Lower leg skin (tissue), 4 donors: ENCODE measurements at regions not wholly inside any gene's neighbourhood (a gene's known extent, or its start where the extent isn't known, plus 50 kb on each side); places are given as distances from the start of the nearest gene placed in this dataset.

Experiments used
- DNase-seq, 2 donors: peaks; one replicate each; pipeline ENCODE4 v3.0.0-alpha.2; 2019; ENCODE audit warnings: low spot score in 2 of 2
- H3K4me3 ChIP-seq: fragments of 200-600 bp; sonication (generic); 2 replicates; pipeline ENCODE4 v1.5.1; 2017; ENCODE audit warnings: mild to moderate bottlenecking, low read depth; ENCODE audit not compliant: poor library complexity, severe bottlenecking
- POLR2A ChIP-seq, 2 donors: fragments of 450-650 bp; IDR thresholded peaks; one replicate each; pipeline ENCODE4 v1.6.1; 2016 to 2017; ENCODE audit warnings: antibody characterized with exemption in 2 of 2, mild to moderate bottlenecking in 1 of 2, moderate library complexity in 1 of 2
- WGBS, 2 donors: methylation state at CpG; one replicate each; pipeline ENCODE4 v1.1.5; 2018; 5-methylcytosine and 5-hydroxymethylcytosine counted together
- intact Hi-C: fragments of 100-400 bp; cut with DNase I; formaldehyde crosslinking; loops from one replicate; pipeline ENCODE4 v1.15.0; 2023; ENCODE audit warnings: low total_unique reads
- TF ChIP-seq, protein P1 (sequence below), 3 donors: fragments of 450-650 bp; IDR thresholded peaks; one replicate each; pipeline ENCODE4 v1.5.1; 2016; ENCODE audit warnings: antibody characterized with exemption in 3 of 3, mild to moderate bottlenecking in 3 of 3, moderate library complexity in 2 of 3

DNA sequence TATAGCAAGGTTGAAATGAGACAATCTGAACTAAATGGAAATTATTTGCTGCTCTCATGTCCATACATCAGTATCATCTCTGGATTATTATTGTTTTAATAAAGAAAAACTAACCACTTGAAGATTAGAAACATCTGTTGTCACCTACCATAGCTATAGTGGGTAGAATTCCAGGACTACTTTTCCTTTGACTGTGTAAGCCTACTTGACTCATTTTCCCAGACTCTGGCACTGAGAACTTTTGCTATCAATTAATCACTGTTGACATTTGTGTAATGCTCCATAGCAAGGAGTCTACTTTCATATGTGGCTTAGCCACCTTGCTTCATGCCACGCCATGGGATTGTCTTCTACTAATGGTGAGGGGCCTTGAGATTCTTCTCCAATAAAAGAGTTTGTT lies 59.9 kb upstream of the ARRDC3 start:
- 91 to 100% methylated on average over 1 of the region's 1 CpG for WGBS, 2 donors
- no peak for DNase-seq
- no peak overlapping the region for H3K4me3 ChIP-seq
- intact Hi-C loops = no loop called here
- TF ChIP-seq, protein P1, sequence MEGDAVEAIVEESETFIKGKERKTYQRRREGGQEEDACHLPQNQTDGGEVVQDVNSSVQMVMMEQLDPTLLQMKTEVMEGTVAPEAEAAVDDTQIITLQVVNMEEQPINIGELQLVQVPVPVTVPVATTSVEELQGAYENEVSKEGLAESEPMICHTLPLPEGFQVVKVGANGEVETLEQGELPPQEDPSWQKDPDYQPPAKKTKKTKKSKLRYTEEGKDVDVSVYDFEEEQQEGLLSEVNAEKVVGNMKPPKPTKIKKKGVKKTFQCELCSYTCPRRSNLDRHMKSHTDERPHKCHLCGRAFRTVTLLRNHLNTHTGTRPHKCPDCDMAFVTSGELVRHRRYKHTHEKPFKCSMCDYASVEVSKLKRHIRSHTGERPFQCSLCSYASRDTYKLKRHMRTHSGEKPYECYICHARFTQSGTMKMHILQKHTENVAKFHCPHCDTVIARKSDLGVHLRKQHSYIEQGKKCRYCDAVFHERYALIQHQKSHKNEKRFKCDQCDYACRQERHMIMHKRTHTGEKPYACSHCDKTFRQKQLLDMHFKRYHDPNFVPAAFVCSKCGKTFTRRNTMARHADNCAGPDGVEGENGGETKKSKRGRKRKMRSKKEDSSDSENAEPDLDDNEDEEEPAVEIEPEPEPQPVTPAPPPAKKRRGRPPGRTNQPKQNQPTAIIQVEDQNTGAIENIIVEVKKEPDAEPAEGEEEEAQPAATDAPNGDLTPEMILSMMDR (IDR thresholded peaks at IDR 0.05) = no peak
- no peak for TF ChIP-seq POLR2A (IDR thresholded peaks at IDR 0.05)

DNA sequence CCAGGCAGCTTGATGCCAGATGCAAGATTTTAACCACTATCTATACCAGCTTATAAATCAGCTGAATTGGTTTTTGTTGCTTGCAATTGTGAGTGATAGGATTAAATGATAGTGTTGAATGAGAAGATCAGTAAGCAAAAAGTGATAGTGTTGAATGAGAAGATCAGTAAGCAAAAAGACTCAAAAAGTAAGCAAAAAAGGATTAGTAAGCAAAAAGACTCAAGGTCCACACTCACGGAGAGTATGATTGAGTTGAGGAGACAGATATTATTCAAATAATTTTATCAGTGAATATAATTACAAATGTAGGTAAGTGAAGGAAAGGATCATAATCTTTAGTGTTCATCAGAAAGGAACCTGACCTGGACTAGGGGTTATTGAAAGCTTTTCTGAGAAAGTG lies 58.0 kb upstream of the ARRDC3 start:
- TF ChIP-seq POLR2A (IDR thresholded peaks at IDR 0.05) = no peak
- TF ChIP-seq, protein P1 (IDR thresholded peaks at IDR 0.05) = no peak
- intact Hi-C loops = no loop called here
- H3K4me3 ChIP-seq = no peak overlapping the region
- DNase-seq = no peak
- WGBS, 2 donors = 92 to 100% methylated on average over 1 of the region's 1 CpG

DNA sequence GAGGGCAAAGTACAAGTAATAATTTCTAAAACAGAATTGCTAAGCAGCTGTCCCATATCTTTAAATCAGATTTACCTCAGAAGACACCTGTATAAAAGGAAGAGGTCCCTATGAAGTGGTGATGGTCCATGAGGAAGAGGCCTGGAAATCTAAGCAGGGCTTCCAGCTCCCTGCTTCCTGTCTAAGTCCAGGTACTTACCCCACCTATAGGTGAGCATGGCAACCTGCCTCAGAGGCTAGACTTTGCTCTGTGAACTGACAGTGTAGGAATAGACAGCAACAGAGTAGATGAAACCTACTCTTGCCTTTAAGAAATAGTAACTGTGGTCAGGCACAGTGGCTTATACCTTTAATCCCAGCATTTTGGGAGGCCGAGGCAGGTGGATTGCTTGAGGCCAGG lies 55.8 kb upstream of the ARRDC3 start:
- no peak overlapping the region for H3K4me3 ChIP-seq
- no peak for DNase-seq
- no peak for TF ChIP-seq POLR2A (IDR thresholded peaks at IDR 0.05)
- TF ChIP-seq, protein P1 (IDR thresholded peaks at IDR 0.05) = no peak
- 87 to 100% methylated on average over 1 of the region's 1 CpG for WGBS, 2 donors
- intact Hi-C loops = no loop called here

DNA sequence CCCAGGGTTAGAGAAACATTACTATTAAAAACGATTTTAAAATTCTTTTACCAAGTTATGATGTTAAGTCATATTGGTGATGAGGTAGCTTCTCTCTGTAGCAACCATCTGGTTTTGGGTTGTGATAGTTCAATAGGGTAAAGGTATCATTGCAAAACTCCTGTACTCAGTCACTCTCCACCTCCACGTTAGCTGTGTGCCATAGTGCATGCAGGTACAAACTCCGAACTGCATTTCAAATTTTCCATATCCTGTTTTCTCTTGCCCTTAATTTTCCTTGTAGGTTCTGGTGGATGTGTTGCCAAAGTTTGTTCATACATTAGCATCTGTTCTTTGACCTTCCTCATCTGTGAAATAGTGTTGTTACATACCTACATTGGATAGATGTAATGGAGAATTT lies 53.1 kb upstream of the ARRDC3 start:
- no peak overlapping the region for H3K4me3 ChIP-seq
- WGBS, 2 donors = 71 to 76% methylated on average over 3 of the region's 3 CpGs
- intact Hi-C loops = no loop called here
- DNase-seq = no peak
- TF ChIP-seq POLR2A (IDR thresholded peaks at IDR 0.05) = no peak
- TF ChIP-seq, protein P1 (IDR thresholded peaks at IDR 0.05) = no peak

DNA sequence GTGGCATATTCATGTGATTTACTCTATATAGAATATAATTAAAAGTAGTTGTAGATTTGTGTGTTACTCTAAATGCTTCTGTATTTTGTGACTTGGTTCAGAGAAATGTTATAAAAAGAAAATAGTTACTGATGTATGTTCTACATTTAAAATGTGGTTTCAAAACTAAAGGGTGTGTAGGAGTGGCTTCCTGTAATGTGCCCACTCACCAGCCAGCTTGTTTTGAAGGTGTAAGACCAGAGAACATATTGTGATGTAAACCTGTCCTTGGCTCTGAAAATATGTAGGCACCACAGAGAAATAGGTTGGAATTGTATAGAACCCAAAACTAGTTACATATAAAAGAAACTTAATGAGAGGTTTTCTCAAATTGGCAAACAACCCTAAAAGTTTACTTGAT lies 51.2 kb upstream of the ARRDC3 start:
- intact Hi-C loops = no loop called here
- TF ChIP-seq POLR2A (IDR thresholded peaks at IDR 0.05) = no peak
- TF ChIP-seq, protein P1 (IDR thresholded peaks at IDR 0.05) = no peak
- H3K4me3 ChIP-seq = no peak overlapping the region
- DNase-seq = no peak

DNA sequence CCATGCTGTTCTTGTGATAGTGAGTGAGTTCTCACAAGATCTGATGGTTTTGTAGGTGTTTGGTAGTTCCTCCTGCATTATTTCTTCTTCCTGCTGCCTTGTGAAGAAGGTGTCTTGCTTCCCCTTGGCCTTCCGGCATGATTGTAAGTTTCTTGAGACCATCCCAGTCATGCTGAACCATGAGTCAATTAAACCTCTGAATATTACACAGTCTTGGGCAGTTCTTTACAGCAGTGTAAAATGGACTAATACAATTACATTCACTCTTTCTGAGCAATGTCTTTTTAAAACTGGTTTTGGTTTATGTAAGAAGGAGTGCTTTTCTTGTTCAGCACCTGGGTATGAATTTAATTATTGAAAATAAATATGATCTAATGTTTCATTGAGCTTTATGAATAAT lies 50.7 kb upstream of the ARRDC3 start:
- no peak overlapping the region for H3K4me3 ChIP-seq
- DNase-seq = no peak
- TF ChIP-seq, protein P1 (IDR thresholded peaks at IDR 0.05) = no peak
- TF ChIP-seq POLR2A (IDR thresholded peaks at IDR 0.05) = no peak
- WGBS, 2 donors = 88 to 100% methylated on average over 1 of the region's 1 CpG
- intact Hi-C loops = no loop called here
